ENCODE measurements at regions not wholly inside any gene's neighbourhood (a gene's known extent, or its start where the extent isn't known, plus 50 kb on each side); places are given as distances from the start of the nearest gene placed in this dataset.

GRCh38 chr2:83602753-83603152 is 856.3 kb downstream of the SUCLG1 start:
- TF ChIP-seq CTCF (IDR thresholded peaks at IDR 0.05; ENCODE audit: low read length) (no peak; the same call in 1 of the 2 replicates), EZH2 (optimal IDR thresholded peaks at IDR 0.05; ENCODE audit: low read depth, low read length) (no peak), EZH2phosphoT487 (IDR thresholded peaks at IDR 0.05; ENCODE audit: low read length) (no peak)
